ENCODE measurements at regions not wholly inside any gene's neighbourhood (a gene's known extent, or its start where the extent isn't known, plus 50 kb on each side); places are given as distances from the start of the nearest gene placed in this dataset.

DNA sequence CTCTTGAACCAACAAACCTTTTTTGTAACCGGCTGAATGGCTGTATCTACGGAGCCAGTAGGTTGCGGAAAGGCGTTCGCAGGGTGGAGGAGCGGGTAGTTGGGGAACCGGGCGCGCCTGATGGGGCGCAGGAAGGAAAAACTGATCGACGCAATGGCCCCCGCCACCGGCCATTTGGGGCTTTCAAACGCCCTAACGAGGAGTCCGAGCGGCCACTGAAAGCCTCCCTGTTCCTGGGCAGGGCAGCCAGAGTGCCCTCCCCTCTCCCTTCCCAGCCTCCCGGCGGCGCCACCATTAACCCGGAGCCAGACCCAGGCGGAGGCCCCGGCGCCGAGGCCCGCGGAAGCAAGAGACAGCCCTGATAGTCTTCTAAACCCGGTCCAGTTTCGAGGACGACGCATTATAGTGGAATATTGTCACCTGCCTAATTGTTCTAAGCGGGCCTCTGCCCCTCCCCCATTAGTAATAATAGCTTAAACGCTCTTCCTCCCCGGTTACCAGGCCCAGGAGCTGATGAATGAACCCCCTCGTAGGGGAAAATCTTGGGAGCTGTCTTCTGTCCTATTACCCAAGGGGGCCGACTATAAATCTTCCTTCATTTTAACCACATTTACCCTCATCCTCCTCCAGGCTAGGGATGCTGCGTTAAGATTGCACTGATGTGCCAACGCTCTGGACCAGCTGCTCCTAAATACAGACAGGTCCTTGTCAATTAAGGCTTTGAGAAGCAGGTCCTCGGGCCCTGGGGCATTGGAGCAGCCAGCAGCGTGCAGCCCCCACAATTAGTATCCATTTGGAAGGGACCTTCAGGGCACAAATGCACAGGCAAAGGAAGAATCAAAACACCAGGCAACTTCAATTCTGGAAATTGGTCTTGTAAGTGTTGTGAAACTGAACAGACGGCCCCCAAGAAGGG lies 61.6 kb upstream of the TMEM33 start:
- ChIA-PET POLR2A (no interaction called here), CTCF (no interaction called here)
- H3K4me1 ChIP-seq (ENCODE audit: control insufficient read depth, insufficient read depth, low read length), result no peaks in the 10 kb centered on the region
- peaks cover 8% of the 10 kb centered on the region for H3K27me3 ChIP-seq (ENCODE audit: control insufficient read depth, insufficient read depth, low read length)
- no peak overlapping the region for H3K27ac ChIP-seq (ENCODE audit: low read length)
- BruUV-seq (replicated peaks), result no TSS peak
- no peak overlapping the region for H3K4me3 ChIP-seq (ENCODE audit: low read depth in 2 of 2, low read length in 2 of 2)
- intact Hi-C loops (cut with micrococcal nuclease; ENCODE audit: unreplicated experiment) (no loop called here), in situ Hi-C loops (cut with HindIII; ENCODE audit: low pct_unique_long_range_greater_than_20kb, low sequenced_read_pairs) (no loop called here)
- no peak for TF ChIP-seq POLR2AphosphoS5 (IDR thresholded peaks at IDR 0.05; ENCODE audit: low read depth, low read length)
- no peak for TF ChIP-seq TCF7L2 (IDR thresholded peaks at IDR 0.05; ENCODE audit: low read depth, low read length)
- TF ChIP-seq, protein P1, sequence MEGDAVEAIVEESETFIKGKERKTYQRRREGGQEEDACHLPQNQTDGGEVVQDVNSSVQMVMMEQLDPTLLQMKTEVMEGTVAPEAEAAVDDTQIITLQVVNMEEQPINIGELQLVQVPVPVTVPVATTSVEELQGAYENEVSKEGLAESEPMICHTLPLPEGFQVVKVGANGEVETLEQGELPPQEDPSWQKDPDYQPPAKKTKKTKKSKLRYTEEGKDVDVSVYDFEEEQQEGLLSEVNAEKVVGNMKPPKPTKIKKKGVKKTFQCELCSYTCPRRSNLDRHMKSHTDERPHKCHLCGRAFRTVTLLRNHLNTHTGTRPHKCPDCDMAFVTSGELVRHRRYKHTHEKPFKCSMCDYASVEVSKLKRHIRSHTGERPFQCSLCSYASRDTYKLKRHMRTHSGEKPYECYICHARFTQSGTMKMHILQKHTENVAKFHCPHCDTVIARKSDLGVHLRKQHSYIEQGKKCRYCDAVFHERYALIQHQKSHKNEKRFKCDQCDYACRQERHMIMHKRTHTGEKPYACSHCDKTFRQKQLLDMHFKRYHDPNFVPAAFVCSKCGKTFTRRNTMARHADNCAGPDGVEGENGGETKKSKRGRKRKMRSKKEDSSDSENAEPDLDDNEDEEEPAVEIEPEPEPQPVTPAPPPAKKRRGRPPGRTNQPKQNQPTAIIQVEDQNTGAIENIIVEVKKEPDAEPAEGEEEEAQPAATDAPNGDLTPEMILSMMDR (IDR thresholded peaks at IDR 0.05), result no peak
- TF ChIP-seq, protein P2, sequence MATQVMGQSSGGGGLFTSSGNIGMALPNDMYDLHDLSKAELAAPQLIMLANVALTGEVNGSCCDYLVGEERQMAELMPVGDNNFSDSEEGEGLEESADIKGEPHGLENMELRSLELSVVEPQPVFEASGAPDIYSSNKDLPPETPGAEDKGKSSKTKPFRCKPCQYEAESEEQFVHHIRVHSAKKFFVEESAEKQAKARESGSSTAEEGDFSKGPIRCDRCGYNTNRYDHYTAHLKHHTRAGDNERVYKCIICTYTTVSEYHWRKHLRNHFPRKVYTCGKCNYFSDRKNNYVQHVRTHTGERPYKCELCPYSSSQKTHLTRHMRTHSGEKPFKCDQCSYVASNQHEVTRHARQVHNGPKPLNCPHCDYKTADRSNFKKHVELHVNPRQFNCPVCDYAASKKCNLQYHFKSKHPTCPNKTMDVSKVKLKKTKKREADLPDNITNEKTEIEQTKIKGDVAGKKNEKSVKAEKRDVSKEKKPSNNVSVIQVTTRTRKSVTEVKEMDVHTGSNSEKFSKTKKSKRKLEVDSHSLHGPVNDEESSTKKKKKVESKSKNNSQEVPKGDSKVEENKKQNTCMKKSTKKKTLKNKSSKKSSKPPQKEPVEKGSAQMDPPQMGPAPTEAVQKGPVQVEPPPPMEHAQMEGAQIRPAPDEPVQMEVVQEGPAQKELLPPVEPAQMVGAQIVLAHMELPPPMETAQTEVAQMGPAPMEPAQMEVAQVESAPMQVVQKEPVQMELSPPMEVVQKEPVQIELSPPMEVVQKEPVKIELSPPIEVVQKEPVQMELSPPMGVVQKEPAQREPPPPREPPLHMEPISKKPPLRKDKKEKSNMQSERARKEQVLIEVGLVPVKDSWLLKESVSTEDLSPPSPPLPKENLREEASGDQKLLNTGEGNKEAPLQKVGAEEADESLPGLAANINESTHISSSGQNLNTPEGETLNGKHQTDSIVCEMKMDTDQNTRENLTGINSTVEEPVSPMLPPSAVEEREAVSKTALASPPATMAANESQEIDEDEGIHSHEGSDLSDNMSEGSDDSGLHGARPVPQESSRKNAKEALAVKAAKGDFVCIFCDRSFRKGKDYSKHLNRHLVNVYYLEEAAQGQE (IDR thresholded peaks at IDR 0.05; ENCODE audit: insufficient read depth in 1 of 2, low read depth in 2 of 2, low read length in 1 of 2), result no peak
- no peak for TF ChIP-seq SIN3A (IDR thresholded peaks at IDR 0.05; ENCODE audit: borderline replicate concordance, insufficient read depth, low read depth, low read length)
- H3K9me3 ChIP-seq (ENCODE audit: control insufficient read depth, insufficient read depth, low read depth, low read length), result no peaks in the 10 kb centered on the region
- DNase-seq (ENCODE audit: low read depth, low spot score) (no peak), ATAC-seq (no peak)
- H3K36me3 ChIP-seq (ENCODE audit: control insufficient read depth, insufficient read depth, low read length), result no peaks in the 10 kb centered on the region

DNA sequence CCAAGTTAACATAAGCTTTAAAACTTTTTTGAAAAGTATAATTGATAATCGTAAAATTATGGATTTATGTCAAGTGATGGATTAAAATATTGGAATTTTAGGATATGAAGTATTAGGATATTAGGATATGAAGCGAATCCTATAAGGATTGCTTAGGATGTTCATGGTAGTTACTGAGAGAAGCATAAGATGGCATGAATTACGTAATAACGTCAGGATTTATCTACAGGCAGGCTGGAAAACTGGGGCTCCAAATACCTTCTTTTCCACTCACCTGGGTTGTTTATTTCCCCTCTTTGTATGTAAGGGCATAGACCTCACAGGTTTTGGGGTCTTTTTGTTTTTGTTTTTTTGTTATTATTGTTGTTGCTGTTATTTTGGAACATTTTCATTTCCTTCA lies 65.2 kb upstream of the TMEM33 start:
- H3K9me3 ChIP-seq (ENCODE audit: control insufficient read depth, insufficient read depth, low read depth, low read length), result no peaks in the 10 kb centered on the region
- ChIA-PET CTCF (no interaction called here), POLR2A (no interaction called here)
- no peak overlapping the region for H3K27ac ChIP-seq (ENCODE audit: low read length)
- no peaks in the 10 kb centered on the region for H3K4me1 ChIP-seq (ENCODE audit: control insufficient read depth, insufficient read depth, low read length)
- DNase-seq (ENCODE audit: low read depth, low spot score), result no peak
- in situ Hi-C loops (cut with HindIII; ENCODE audit: low pct_unique_long_range_greater_than_20kb, low sequenced_read_pairs) (no loop called here), intact Hi-C loops (cut with micrococcal nuclease; ENCODE audit: unreplicated experiment) (no loop called here)
- H3K27me3 ChIP-seq (ENCODE audit: control insufficient read depth, insufficient read depth, low read length), result peaks cover 8% of the 10 kb centered on the region
- no TSS peak for BruUV-seq (replicated peaks)
- H3K36me3 ChIP-seq (ENCODE audit: control insufficient read depth, insufficient read depth, low read length), result no peaks in the 10 kb centered on the region
- TF ChIP-seq SIN3A (IDR thresholded peaks at IDR 0.05; ENCODE audit: borderline replicate concordance, insufficient read depth, low read depth, low read length), result no peak
- TF ChIP-seq, protein P1 (IDR thresholded peaks at IDR 0.05), result no peak
- TF ChIP-seq, protein P2 (IDR thresholded peaks at IDR 0.05; ENCODE audit: insufficient read depth in 1 of 2, low read depth in 2 of 2, low read length in 1 of 2), result no peak
- TF ChIP-seq TCF7L2 (IDR thresholded peaks at IDR 0.05; ENCODE audit: low read depth, low read length), result no peak
- TF ChIP-seq POLR2AphosphoS5 (IDR thresholded peaks at IDR 0.05; ENCODE audit: low read depth, low read length), result no peak
- no peak for ATAC-seq
- H3K4me3 ChIP-seq (ENCODE audit: low read depth in 2 of 2, low read length in 2 of 2), result no peak overlapping the region

Data from Panc1 (cell line).